GM12878 (cell line): ENCODE measurements at regions not wholly inside any gene's neighbourhood (a gene's known extent, or its start where the extent isn't known, plus 50 kb on each side); places are given as distances from the start of the nearest gene placed in this dataset.

Source experiments
- ATAC-seq: fragments of 200-7000 bp; cut with Tn5 transposase; 3 replicates; pipeline ENCODE4 v1.9.1; 2020; ENCODE audit warnings: mild to moderate bottlenecking, moderate library complexity
- BruUV-seq: library from RNA; stranded (reverse); fragments of 400-500 nt; replicated peaks from 2 replicates; lab custom pipeline; 2021; lab: Mats Ljungman, UMichigan
- CTCF ChIA-PET: fragments of 300-600 bp; sonication (Branson Sonifier 250); formaldehyde crosslinking; extraction: SDS; loops from one replicate; lab custom pipeline; 2021; ENCODE audit warnings: inconsistent platforms; lab: Yijun Ruan, JAX
- POLR2A ChIA-PET: fragments of 350-600 bp; formaldehyde crosslinking; extraction: SDS; loops from one replicate; lab custom pipeline; 2021; ENCODE audit warnings: inconsistent platforms; lab: Charles Lee
- RAD21 ChIA-PET: fragments of 300-600 bp; sonication (Branson Sonifier 250); formaldehyde crosslinking; loops from one replicate; lab custom pipeline; 2023; ENCODE audit warnings: antibody characterized with exemption; ENCODE audit not compliant: unreplicated experiment; lab: Charles Lee
- SMC1A ChIA-PET: fragments of 300-600 bp; sonication (Branson Sonifier 250); formaldehyde crosslinking; loops from one replicate; lab custom pipeline; 2023; ENCODE audit not compliant: unreplicated experiment, uncharacterized antibody; lab: Charles Lee
- DNase-seq: peaks from one replicate; pipeline ENCODE4 v3.0.0-alpha.2; 2011; ENCODE audit warnings: low read depth, low spot score
- FAIRE-seq: peaks from 3 replicates; lab custom pipeline; 2011; peaks lifted over from hg19 to GRCh38; lab: Jason Lieb, UNC
- H2AFZ ChIP-seq: 2 replicates; pipeline ENCODE4 v1.6.0; 2011; ENCODE audit warnings: low read depth, low read length, control low read depth; ENCODE audit not compliant: control insufficient read depth
- H3K27ac ChIP-seq: 2 replicates; pipeline ENCODE4 v1.5.1; 2011; ENCODE audit warnings: control low read depth; ENCODE audit not compliant: control insufficient read depth, insufficient read depth
- H3K27me3 ChIP-seq, 2 experiments: replicated peaks in 1 of 2; 2 replicates each; pipeline versions ENCODE4 v1.6.0 to v1.6.1; 2011; ENCODE audit warnings: low read length in 1 of 2; ENCODE audit not compliant: control insufficient read depth in 2 of 2, insufficient read depth in 2 of 2
- H3K36me3 ChIP-seq, 2 experiments: 2 replicates each; pipeline ENCODE4 v1.5.1; 2011; ENCODE audit warnings: low read length in 1 of 2; ENCODE audit not compliant: control insufficient read depth in 2 of 2, insufficient read depth in 2 of 2
- H3K4me1 ChIP-seq: 2 replicates; pipeline ENCODE4 v1.6.1; 2011; ENCODE audit warnings: mild to moderate bottlenecking, low read length, moderate library complexity, mixed read lengths; ENCODE audit not compliant: control insufficient read depth, insufficient read depth
- H3K4me2 ChIP-seq: 2 replicates; pipeline ENCODE4 v1.6.0; 2011; ENCODE audit warnings: control low read depth; ENCODE audit not compliant: control insufficient read depth, insufficient read depth
- H3K4me3 ChIP-seq: fragments of 200-600 bp; sonication (generic); 2 replicates; pipeline ENCODE4 v1.5.1; 2016
- H3K79me2 ChIP-seq: 2 replicates; pipeline ENCODE4 v1.6.0; 2011; ENCODE audit warnings: low read length; ENCODE audit not compliant: control insufficient read depth, insufficient read depth
- H3K9ac ChIP-seq: 2 replicates; pipeline ENCODE4 v1.8.0; 2011; ENCODE audit warnings: low read length, control low read depth, mixed read lengths; ENCODE audit not compliant: control insufficient read depth, insufficient read depth
- H3K9me3 ChIP-seq: replicated peaks from 3 replicates; pipeline ENCODE4 v1.5.1; 2011; ENCODE audit warnings: mild to moderate bottlenecking, low read length; ENCODE audit not compliant: control insufficient read depth, insufficient read depth
- H4K20me1 ChIP-seq: 2 replicates; pipeline ENCODE4 v1.6.0; 2011; ENCODE audit not compliant: control insufficient read depth, insufficient read depth
- CEBPZ ChIP-seq: fragments of 150-350 bp; IDR thresholded peaks from 2 replicates; pipeline ENCODE4 v1.6.1; 2016; ENCODE audit warnings: low read depth, low read length
- ELK1 ChIP-seq: IDR thresholded peaks from 2 replicates; pipeline ENCODE4 v1.6.1; 2012; ENCODE audit warnings: low read depth, low read length, improper control_type of control experiment
- FOS ChIP-seq: IDR thresholded peaks from 3 replicates; pipeline ENCODE4 v1.6.1; 2011; ENCODE audit warnings: borderline replicate concordance; ENCODE audit not compliant: insufficient read length; ENCODE audit errors: extremely low read depth
- SREBF2 ChIP-seq: IDR thresholded peaks from 2 replicates; pipeline ENCODE4 v1.6.1; 2012; ENCODE audit warnings: mild to moderate bottlenecking, low read length
- ZBED1 ChIP-seq: IDR thresholded peaks from 2 replicates; pipeline ENCODE4 v1.6.1; 2016; ENCODE audit warnings: borderline replicate concordance
- ZNF274 ChIP-seq: IDR thresholded peaks from one replicate; pipeline ENCODE4 v1.8.0; 2011; ENCODE audit not compliant: insufficient read length, insufficient read depth
- WGBS: methylation state at CpG from one replicate; pipeline ENCODE4 v1.1.6; 2016; ENCODE audit warnings: low lambda C conversion rate; ENCODE audit not compliant: insufficient replicate concordance, insufficient coverage; ENCODE audit errors: missing lambda C conversion rate; 5-methylcytosine and 5-hydroxymethylcytosine counted together
- in situ Hi-C: fragments of 300-500 bp; cut with MboI; formaldehyde crosslinking; loops from 9 replicates; pipeline ENCODE4 v1.14.3; 2018; ENCODE audit warnings: mixed read lengths
- intact Hi-C: fragments of 100-400 bp; cut with micrococcal nuclease; formaldehyde crosslinking; loops from one replicate; pipeline ENCODE4 v1.14.2; 2022; ENCODE audit not compliant: unreplicated experiment

GRCh38 chr1:188584119-188584518 is 1755.4 kb downstream of the PLA2G4A start:
- H3K4me3 ChIP-seq = no peak overlapping the region
- no peak overlapping the region for H2AFZ ChIP-seq
- CTCF ChIA-PET = interaction anchor here (0.6 to 1.2 kb wide), 2 partner anchors 12 to 1530 kb away, joined by 3 to 4 read pairs; no protein-coding TSS in a partner anchor

More at GRCh38 chr1:188584119-188584518, 1755.4 kb downstream of the PLA2G4A start:
- Histone ChIP-seq H3K27me3 (no peaks in the 10 kb centered on the region), H3K4me2 (no peak overlapping the region), H3K9ac (no peak overlapping the region), H3K4me1 (no peaks in the 10 kb centered on the region), H3K27ac (no peak overlapping the region), H3K36me3 (no peaks in the 10 kb centered on the region), H4K20me1 (no peaks in the 10 kb centered on the region), H3K9me3 (no peaks in the 10 kb centered on the region), H3K79me2 (no peaks in the 10 kb centered on the region)
- FAIRE-seq (no peak), DNase-seq (no peak), ATAC-seq (no peak)
- intact Hi-C loops (no loop called here), in situ Hi-C loops (no loop called here)
- POLR2A ChIA-PET = no interaction called here
- SMC1A ChIA-PET = no interaction called here
- 92% methylated on average over 2 of the region's 2 CpGs for WGBS
- no TSS peak for BruUV-seq
- no peak for TF ChIP-seq FOS
- TF ChIP-seq ZNF274 = no peak
- no peak for TF ChIP-seq CEBPZ
- no peak for TF ChIP-seq ELK1
- no peak for TF ChIP-seq ZBED1
- TF ChIP-seq SREBF2 = no peak
- RAD21 ChIA-PET = no interaction called here
